A673 (cell line): ENCODE measurements at regions not wholly inside any gene's neighbourhood (a gene's known extent, or its start where the extent isn't known, plus 50 kb on each side); places are given as distances from the start of the nearest gene placed in this dataset.

Experiments
- BruUV-seq: library from RNA; stranded (reverse); fragments of 400-500 nt; replicated peaks from 2 replicates; lab custom pipeline; 2021; lab: Mats Ljungman, UMichigan
- CTCF ChIA-PET: fragments of 300-600 bp; sonication (Branson Sonifier 250); formaldehyde crosslinking; loops from one replicate; lab custom pipeline; 2022; ENCODE audit warnings: antibody characterized with exemption; lab: Charles Lee
- POLR2A ChIA-PET: fragments of 300-600 bp; sonication (Branson Sonifier 250); formaldehyde crosslinking; loops from one replicate; lab custom pipeline; 2022; ENCODE audit warnings: antibody characterized with exemption; ENCODE audit not compliant: low non-redundant PET; lab: Charles Lee
- DNase-seq: peaks from one replicate; pipeline ENCODE4 v3.0.0-alpha.2; 2015; ENCODE audit warnings: low spot score
- H3K27ac ChIP-seq: fragments of 200-600 bp; sonication (generic); 2 replicates; pipeline ENCODE4 v1.5.1; 2016; ENCODE audit warnings: mixed run types, low read depth, mild to moderate bottlenecking, mixed read lengths, antibody characterized with exemption, low read length; ENCODE audit not compliant: poor library complexity, severe bottlenecking
- H3K27me3 ChIP-seq: fragments of 200-600 bp; sonication (generic); replicated peaks from 2 replicates; pipeline ENCODE4 v1.6.1; 2017; ENCODE audit warnings: mixed run types, low read depth, mild to moderate bottlenecking, mixed read lengths, antibody characterized with exemption, low read length; ENCODE audit not compliant: insufficient read depth, poor library complexity
- H3K36me3 ChIP-seq: fragments of 200-600 bp; sonication (generic); 2 replicates; pipeline ENCODE4 v1.6.1; 2016; ENCODE audit warnings: mixed run types, mild to moderate bottlenecking, mixed read lengths, antibody characterized with exemption, low read length; ENCODE audit not compliant: insufficient read depth, poor library complexity, severe bottlenecking
- H3K4me1 ChIP-seq: fragments of 200-600 bp; sonication (generic); 2 replicates; pipeline ENCODE4 v1.6.1; 2017; ENCODE audit warnings: mixed run types, mild to moderate bottlenecking, mixed read lengths, antibody characterized with exemption, low read length; ENCODE audit not compliant: insufficient read depth, poor library complexity, severe bottlenecking
- H3K4me3 ChIP-seq: fragments of 200-600 bp; sonication (generic); 2 replicates; pipeline ENCODE4 v1.5.1; 2016; ENCODE audit warnings: low read depth, mixed run types, mild to moderate bottlenecking, mixed read lengths, low read length; ENCODE audit not compliant: poor library complexity, severe bottlenecking
- H3K9me3 ChIP-seq: fragments of 200-600 bp; sonication (generic); 2 replicates; pipeline ENCODE4 v1.6.1; 2016; ENCODE audit warnings: mixed run types, low read depth, mild to moderate bottlenecking, mixed read lengths, antibody characterized with exemption, low read length; ENCODE audit not compliant: poor library complexity, severe bottlenecking
- CTCF ChIP-seq: fragments of 300-800, 200-600 bp; sonication (generic); conservative IDR thresholded peaks from 2 replicates; pipeline ENCODE4 v1.5.1; 2017; ENCODE audit warnings: low read depth, mild to moderate bottlenecking, antibody characterized with exemption, low read length, moderate library complexity, mixed read lengths
- EZH2 ChIP-seq: fragments of 200-600 bp; sonication (generic); IDR thresholded peaks from 2 replicates; pipeline ENCODE4 v1.6.1; 2017; ENCODE audit warnings: borderline replicate concordance, low read depth, mild to moderate bottlenecking, mixed read lengths, antibody characterized with exemption, low read length; ENCODE audit not compliant: poor library complexity, severe bottlenecking
- intact Hi-C: fragments of 100-400 bp; cut with micrococcal nuclease; formaldehyde crosslinking; loops from one replicate; pipeline ENCODE4 v1.10.0; 2022; ENCODE audit not compliant: unreplicated experiment

- POLR2A ChIA-PET = no interaction called here
- intact Hi-C loops = no loop called here
- no peak overlapping the region for H3K4me3 ChIP-seq
Observed at GRCh38 chr2:19021100-19021476, 337.3 kb downstream of the OSR1 start.

GRCh38 chr2:19020144-19021099 is 338.0 kb downstream of the OSR1 start:
- intact Hi-C loops = no loop called here
- H3K27ac ChIP-seq = no peak overlapping the region
- CTCF ChIA-PET = no interaction called here

More at GRCh38 chr2:19021100-19021476, 337.3 kb downstream of the OSR1 start:
- H3K4me1 ChIP-seq = no peaks in the 10 kb centered on the region
- CTCF ChIA-PET = no interaction called here
- no peaks in the 10 kb centered on the region for H3K9me3 ChIP-seq
- no peak overlapping the region for H3K27ac ChIP-seq
- no peak for DNase-seq
- H3K36me3 ChIP-seq = no peaks in the 10 kb centered on the region
- no TSS peak for BruUV-seq
- H3K27me3 ChIP-seq = peaks cover 6% of the 10 kb centered on the region
- no peak for TF ChIP-seq CTCF
- no peak for TF ChIP-seq EZH2

GRCh38 chr2:19009510-19009909 is 348.9 kb downstream of the OSR1 start:
- ChIA-PET POLR2A (no interaction called here), CTCF (no interaction called here)
- Histone ChIP-seq H3K4me3 (no peak overlapping the region), H3K9me3 (no peaks in the 10 kb centered on the region), H3K4me1 (no peaks in the 10 kb centered on the region), H3K36me3 (no peaks in the 10 kb centered on the region), H3K27me3 (no peaks in the 10 kb centered on the region), H3K27ac (no peak overlapping the region)
- DNase-seq = no peak
- TF ChIP-seq EZH2 (no peak), CTCF (no peak)
- intact Hi-C loops = no loop called here
- BruUV-seq = no TSS peak

More at GRCh38 chr2:19020144-19021099, 338.0 kb downstream of the OSR1 start:
- POLR2A ChIA-PET = no interaction called here
- Histone ChIP-seq H3K36me3 (no peaks in the 10 kb centered on the region), H3K4me1 (no peaks in the 10 kb centered on the region), H3K27me3 (peaks cover 3% of the 10 kb centered on the region), H3K9me3 (no peaks in the 10 kb centered on the region), H3K4me3 (no peak overlapping the region)
- BruUV-seq = no TSS peak
- no peak for DNase-seq
- TF ChIP-seq EZH2 (no peak), CTCF (no peak)
